DND-41 (cell line): ENCODE measurements at regions not wholly inside any gene's neighbourhood (a gene's known extent, or its start where the extent isn't known, plus 50 kb on each side); places are given as distances from the start of the nearest gene placed in this dataset.

ENCODE experiments used
- CTCF ChIP-seq: IDR thresholded peaks from 2 replicates; pipeline ENCODE4 v1.5.1; 2012; ENCODE audit warnings: borderline replicate concordance, low read length, moderate library complexity, mild to moderate bottlenecking; ENCODE audit not compliant: poor library complexity, severe bottlenecking; ENCODE audit errors: extremely low read depth
- EZH2 ChIP-seq: IDR thresholded peaks from 3 replicates; pipeline ENCODE4 v1.6.1; 2012; ENCODE audit warnings: borderline replicate concordance, low read depth, mild to moderate bottlenecking, moderate library complexity, low read length, inconsistent platforms; ENCODE audit not compliant: severe bottlenecking

- no peak for TF ChIP-seq CTCF
- TF ChIP-seq EZH2: no peak
Observed at GRCh38 chr3:177608443-177608842, 411.2 kb upstream of the TBL1XR1 start.
